ENCODE measurements at regions not wholly inside any gene's neighbourhood (a gene's known extent, or its start where the extent isn't known, plus 50 kb on each side); places are given as distances from the start of the nearest gene placed in this dataset.

DNA sequence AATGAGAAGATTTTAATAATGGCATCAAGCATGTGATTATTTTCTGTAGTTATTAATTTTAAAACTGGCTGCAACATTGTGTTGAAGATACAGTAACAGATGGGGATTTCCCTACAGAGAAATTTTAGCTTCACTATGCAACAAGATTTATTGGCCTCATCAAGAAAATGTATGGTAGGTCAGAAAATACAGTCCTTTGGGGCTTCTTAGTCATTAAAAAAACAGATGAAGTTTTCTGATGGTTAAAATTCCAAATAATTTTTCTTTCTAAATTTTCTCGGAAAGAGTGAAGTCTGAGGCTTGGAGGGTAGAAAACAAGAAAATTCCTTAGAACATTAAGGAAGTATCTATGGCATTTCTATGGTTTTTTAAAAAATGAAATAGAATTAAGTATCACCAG lies 1790.8 kb upstream of the PCDH20 start:
- no peak for DNase-seq

GRCh38 chr13:63201493-63201892 lies 1785.8 kb upstream of the PCDH20 start:
- DNase-seq = no peak

- DNase-seq = no peak
These were observed 1783.9 kb upstream of the PCDH20 start for GRCh38 chr13:63199508-63199907.

GRCh38 chr13:63198071-63198470 lies 1782.4 kb upstream of the PCDH20 start:
- DNase-seq = no peak

DNA sequence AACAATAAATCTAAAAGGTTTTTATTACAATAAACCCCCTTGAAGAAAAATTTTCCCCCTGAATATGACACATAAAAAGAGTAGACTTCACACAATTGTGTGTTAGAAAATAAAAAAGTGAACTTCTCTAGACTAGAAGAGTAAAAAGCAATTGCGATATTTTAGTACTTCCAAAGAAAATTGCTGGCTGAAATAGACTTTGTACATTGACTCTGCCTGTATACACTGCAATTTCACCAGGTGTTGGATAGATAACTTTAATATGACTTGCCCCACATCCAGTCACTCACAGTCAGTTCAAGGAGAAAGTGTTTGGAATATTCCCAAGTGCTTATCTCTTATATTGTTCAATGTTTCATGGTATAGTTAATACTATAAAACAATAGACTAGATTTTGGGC lies 1780.1 kb upstream of the PCDH20 start:
- DNase-seq = no peak

DNA sequence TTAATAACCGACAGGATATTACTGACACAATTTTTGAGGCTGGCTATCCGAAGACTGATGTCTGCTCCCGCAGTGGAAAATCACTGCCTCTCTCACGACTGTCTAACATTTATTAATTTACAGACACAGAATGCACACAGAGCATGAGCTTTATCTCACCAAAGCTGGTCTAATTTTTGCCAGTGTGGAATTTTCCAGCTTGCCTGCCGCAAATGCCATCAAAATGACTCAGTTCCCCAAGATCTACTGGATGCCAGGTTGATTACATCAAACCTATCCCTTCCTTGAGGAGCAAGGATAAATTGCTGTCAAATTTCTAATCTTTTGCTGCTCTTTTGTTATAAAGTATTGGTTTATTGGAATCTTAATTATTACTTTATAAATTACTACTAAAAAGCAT lies 1775.1 kb upstream of the PCDH20 start:
- DNase-seq = no peak

GRCh38 chr13:63190219-63190618 lies 1774.6 kb upstream of the PCDH20 start:
- no peak for DNase-seq

- DNase-seq = no peak
These were observed 1774.1 kb upstream of the PCDH20 start for GRCh38 chr13:63189712-63190111.

- no peak for DNase-seq
These were observed 1769.0 kb upstream of the PCDH20 start for GRCh38 chr13:63184693-63185092.

DNA sequence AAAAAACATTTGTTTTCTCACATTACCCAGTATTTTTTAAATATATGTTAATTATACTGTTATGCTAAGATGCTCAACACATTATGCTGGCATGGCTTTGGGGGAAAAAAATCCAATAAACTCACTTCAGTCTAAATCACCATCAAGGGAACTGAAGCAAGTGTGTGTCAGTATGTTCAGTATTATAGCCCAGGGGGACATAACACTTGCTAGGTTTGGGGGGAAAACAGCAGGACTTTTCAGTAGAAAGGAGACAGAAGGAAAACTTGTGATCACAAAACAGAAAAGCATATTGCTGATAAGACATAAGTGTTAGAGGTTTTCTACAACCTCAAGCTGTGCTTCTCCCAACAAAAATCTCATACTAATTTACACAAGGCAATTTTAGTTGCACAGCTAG lies 1759.9 kb upstream of the PCDH20 start:
- DNase-seq = no peak

GRCh38 chr13:63167699-63168337 lies 1752.2 kb upstream of the PCDH20 start:
- DNase-seq = no peak

DNA sequence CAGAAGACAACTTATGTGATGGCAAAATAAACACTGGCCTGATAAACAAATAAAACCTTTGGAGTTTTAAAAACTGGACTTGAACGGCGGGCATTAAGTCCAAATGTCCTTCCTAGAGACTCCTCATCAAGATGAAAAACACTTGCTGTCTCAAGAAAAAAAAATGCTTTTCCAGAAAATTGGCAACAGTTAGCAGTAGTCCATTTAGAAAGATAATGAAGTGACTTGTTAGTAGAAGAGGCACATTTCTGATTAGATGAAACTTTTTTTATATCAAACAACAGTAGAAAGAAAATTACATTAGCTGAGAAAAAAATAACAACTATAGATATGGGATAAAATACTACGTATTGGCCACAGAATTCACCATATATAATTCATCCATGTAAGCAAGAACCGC lies 1750.7 kb upstream of the PCDH20 start:
- DNase-seq = no peak

DNA sequence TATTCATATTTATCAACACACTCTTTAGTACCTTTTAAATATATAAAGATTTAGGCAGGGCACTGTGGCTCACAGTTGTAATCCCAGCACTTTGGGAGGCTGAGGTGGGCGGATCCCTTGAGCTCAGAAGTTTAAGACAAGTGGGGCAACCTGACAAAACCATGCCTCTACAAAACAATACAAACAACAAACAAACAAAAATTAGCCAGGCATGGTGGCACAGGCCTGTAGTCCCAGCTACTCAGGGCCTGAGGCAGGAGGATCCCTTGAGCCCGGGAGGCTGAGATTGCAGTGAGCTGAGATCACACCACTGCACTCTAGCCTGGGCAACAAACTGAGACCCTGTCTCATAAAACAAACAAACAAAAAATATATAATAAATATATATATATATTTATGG lies 1748.3 kb upstream of the PCDH20 start:
- DNase-seq = no peak

DNA sequence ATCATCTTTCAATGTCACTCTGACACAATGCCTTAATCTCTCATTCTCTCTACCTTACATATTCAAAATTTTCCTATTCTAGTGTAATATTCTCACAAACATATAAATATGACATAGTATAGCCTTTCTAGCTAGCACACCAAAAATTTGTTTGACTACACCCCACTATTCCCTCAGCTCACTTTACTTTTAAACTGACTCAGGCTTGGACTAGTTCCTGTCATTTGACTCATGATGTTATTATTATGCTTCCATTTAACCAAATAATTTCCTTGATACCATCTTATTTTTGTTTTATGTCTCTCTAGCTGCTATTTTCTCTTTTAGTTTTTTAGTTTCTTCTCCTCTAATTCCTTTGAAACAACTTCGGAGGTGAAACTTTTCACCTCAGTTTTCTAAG lies 1745.6 kb upstream of the PCDH20 start:
- no peak for DNase-seq

GRCh38 chr13:63156816-63157215 lies 1741.2 kb upstream of the PCDH20 start:
- no peak for DNase-seq

DNA sequence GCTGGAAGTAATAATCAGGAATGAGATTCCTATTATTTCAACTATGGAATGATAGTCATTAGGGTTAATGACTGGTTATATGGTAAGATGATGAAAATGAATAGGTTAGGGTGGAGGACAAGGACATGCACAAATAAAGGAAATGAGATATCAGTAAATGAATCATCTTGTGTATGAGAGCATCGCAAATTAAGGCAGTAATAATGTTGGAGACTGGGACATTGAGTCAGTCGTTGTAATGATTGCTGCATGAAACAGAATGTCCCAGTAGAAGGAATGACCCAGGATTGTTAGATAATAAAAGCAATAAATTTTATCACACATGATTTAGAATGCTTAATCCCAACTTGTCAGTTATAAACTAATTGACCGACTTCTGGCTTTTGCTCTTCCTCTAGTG lies 1733.7 kb upstream of the PCDH20 start:
- DNase-seq = no peak

DNA sequence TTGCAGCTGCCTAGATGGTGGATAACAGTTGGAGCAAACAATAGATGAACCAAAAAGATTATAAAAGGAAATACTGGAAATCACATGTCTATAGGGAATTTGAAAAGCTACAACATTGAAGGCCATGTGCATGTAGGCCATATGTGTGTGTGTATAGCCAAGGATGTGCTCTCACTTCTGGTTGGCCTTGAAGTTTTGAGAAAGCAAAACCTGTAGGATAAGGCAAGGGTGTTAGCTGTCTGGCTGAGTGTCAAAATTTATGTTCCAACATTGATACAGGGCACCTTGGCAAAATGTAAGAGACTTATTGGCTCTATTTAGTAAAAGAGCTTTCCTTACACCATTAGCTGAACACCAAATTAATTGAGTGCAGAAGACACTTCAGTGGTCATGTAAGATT lies 1723.6 kb upstream of the PCDH20 start:
- DNase-seq = no peak

DNA sequence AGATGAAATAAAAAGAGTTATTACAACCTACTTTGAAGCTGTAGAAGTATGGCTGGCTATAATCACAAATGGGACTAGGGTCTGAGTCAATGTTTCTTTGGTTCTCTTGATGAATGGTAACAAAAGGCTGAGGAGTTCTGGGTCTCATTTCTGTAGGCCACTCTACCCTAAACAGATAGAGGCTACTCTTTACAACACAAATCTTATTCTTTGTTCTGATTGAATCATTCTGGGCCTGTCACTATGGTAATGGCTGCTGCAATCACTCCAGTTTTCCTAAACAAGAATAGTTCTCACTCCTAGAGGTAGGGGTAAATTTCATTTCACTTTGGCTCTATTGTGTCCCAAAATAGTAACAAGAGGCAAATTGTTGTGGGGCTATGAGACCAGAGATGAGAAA lies 1714.3 kb upstream of the PCDH20 start:
- DNase-seq = no peak

DNA sequence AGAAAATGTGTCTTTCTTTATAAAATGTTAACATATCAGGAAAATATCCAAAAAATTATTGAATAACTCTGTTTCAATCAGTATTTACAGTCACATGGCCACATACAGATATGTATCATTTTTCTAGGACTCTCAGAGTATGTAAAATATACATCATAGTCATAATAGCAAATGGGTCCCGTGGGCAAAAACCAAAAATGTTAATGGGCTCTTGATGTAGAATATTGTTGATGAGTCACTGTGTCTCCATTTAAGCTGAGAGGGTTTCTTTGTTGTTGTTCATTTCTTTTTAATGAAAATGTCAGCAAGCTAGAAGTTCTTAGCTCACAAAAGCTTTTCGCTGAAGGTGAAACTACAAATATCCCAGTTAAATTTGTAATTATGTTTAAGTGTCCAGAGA lies 1713.1 kb upstream of the PCDH20 start:
- no peak for DNase-seq

GRCh38 chr13:63124863-63125262 lies 1709.2 kb upstream of the PCDH20 start:
- DNase-seq = peak in 1 of 2 donors; percentile 0

DNA sequence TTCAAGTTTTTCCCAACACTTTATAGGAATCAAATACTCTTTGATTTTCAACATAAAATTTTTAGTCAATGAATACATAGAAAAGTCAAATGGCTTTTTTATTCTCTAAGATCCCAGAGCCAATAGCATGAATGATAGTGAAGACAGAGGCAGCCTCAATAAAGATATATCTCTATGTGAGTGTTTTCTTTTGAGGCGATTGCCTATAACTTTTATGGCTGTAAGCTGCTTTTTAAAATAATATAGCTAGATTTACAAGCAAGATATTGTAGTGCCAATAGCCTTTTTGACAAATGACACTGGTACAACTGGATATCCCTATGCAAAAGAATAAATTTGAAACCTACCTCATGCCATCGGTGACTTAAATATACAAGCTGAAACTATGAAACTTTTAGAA lies 1705.2 kb upstream of the PCDH20 start:
- DNase-seq = no peak

GRCh38 chr13:63117710-63118109 lies 1702.1 kb upstream of the PCDH20 start:
- DNase-seq = no peak

- no peak for DNase-seq
These were observed 1697.2 kb upstream of the PCDH20 start for GRCh38 chr13:63112799-63113395.

DNA sequence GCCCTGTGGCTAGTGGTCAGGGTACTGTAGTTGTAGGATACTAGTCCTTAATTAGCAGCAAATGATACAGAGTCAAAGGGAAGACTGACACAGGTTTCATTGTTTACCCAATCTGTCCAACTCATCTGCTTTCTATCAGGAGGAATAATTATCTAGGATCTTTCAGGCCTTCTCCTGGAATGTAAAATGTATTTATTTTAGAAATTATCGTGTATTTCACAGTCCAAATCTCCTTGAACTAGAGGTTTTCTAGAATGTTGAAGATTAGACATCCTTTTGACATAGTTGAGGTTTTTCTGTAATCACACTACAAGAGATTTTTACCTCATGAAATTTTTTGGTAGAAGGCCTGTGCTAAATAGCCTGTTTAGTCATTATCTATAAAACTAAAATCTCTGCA lies 1694.8 kb upstream of the PCDH20 start:
- DNase-seq = no peak

All from hippocampal formation (tissue), 2 donors.